Fibroblast of pulmonary artery (primary cell): ENCODE measurements at regions not wholly inside any gene's neighbourhood (a gene's known extent, or its start where the extent isn't known, plus 50 kb on each side); places are given as distances from the start of the nearest gene placed in this dataset.

ENCODE experiments used
- DNase-seq: peaks from one replicate; pipeline ENCODE4 v3.0.0-alpha.2; 2010; ENCODE audit warnings: low read depth
- H3K4me3 ChIP-seq: replicated peaks from 2 replicates; pipeline ENCODE4 v1.5.1; 2011; ENCODE audit warnings: low read depth, mild to moderate bottlenecking, control low read depth, low read length, moderate library complexity
- TF ChIP-seq, protein P1 (sequence below): IDR thresholded peaks from 2 replicates; pipeline ENCODE4 v1.5.1; 2011; ENCODE audit warnings: mild to moderate bottlenecking, control low read depth, low read length, inconsistent platforms; ENCODE audit errors: missing control alignments

GRCh38 chr16:86088287-86088686 is 189.3 kb downstream of the IRF8 start:
- no peak overlapping the region for H3K4me3 ChIP-seq
- TF ChIP-seq, protein P1, sequence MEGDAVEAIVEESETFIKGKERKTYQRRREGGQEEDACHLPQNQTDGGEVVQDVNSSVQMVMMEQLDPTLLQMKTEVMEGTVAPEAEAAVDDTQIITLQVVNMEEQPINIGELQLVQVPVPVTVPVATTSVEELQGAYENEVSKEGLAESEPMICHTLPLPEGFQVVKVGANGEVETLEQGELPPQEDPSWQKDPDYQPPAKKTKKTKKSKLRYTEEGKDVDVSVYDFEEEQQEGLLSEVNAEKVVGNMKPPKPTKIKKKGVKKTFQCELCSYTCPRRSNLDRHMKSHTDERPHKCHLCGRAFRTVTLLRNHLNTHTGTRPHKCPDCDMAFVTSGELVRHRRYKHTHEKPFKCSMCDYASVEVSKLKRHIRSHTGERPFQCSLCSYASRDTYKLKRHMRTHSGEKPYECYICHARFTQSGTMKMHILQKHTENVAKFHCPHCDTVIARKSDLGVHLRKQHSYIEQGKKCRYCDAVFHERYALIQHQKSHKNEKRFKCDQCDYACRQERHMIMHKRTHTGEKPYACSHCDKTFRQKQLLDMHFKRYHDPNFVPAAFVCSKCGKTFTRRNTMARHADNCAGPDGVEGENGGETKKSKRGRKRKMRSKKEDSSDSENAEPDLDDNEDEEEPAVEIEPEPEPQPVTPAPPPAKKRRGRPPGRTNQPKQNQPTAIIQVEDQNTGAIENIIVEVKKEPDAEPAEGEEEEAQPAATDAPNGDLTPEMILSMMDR = no peak
- no peak for DNase-seq

DNA sequence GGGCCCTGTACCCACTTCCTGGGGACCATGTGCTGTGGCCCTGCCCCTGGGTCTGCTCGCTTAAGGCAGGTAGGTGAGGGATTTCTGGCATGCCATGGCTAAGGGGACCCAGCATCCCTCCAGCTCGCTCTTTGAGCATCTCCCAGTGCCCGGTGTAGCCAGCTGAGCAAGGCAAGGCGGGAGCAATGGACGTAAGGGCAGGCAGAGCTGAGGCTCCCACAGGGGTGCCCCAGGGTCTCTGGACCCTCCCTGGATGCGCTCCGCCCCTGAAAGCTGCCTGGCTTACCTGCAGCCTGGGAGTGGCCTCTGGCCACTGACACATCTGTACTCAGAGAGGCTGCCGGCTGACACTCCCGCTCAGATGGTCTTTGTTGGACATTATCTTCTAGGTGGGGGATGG is 189.9 kb downstream of the IRF8 start:
- H3K4me3 ChIP-seq = no peak overlapping the region
- no peak for DNase-seq
- TF ChIP-seq, protein P1 = no peak

DNA sequence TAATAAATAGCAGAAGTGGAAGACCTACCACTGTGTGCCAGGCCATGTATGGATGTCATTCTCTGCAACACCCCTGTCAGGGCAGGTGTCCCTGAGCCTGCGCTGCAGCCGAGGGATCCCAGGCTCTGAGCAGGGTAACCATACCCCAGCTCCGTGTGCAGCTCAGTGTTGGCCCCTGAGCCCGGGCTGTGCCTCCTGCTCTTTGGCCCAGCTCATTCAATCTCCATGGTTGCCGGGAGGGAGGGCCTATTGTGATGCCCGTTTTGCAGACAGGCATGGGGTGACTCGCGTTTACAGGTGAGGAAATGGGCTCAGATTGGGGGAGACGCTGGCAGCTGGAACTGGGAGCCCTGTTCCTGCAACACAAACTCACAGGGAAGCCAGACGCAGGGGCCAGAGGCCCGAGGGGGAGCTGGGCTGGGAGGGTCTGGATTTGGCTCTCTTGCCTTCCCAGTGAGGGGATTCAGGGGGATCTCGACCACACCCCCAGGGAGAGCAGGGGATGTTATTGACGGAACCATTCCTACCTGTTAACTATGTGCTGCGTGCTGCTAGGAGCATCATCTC is 190.5 kb downstream of the IRF8 start:
- no peak for DNase-seq
- TF ChIP-seq, protein P1 = no peak
- H3K4me3 ChIP-seq = no peak overlapping the region

GRCh38 chr16:86089991-86090390 is 191.0 kb downstream of the IRF8 start:
- no peak for DNase-seq
- TF ChIP-seq, protein P1 = no peak
- no peak overlapping the region for H3K4me3 ChIP-seq

DNA sequence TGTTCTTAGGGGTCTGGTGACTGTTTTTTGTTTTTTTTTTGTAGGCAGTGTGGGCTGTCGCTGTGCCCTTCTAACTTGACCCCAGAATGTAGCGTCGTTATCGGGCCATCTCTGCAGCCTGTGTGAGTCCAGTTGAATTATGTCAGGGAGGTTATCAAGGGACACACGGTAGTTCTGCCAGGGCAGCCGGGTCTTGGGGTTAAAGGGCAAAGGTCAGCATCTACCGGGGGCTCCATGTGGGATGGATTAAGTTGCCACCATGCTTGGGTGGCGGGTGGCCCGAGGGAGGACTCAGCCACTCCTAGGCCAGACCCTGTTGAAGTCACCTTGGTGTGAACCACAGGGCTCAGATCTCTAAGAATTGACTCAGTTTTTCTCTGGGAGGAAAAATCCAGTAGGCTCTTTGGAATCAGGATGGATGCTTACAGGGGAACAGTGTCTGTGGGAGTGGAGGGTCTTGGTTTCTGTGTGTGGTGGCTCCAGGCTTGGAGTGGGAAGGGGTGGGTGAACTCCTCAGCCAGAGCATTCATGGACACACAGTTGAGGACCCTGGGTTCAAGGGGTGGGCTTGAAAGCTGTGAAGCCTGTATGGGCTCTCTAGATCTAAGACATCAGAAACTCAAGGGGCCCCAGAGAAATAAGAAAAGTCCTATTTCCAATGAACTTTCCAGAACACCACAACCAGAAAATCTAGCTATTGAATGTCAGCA is 191.7 kb downstream of the IRF8 start:
- DNase-seq = no peak
- H3K4me3 ChIP-seq = no peak overlapping the region
- TF ChIP-seq, protein P1 = no peak

- no peak for DNase-seq
- TF ChIP-seq, protein P1 = no peak
- no peak overlapping the region for H3K4me3 ChIP-seq
These were observed 193.0 kb downstream of the IRF8 start for GRCh38 chr16:86091976-86092375.
